Mesothelial cell of epicardium (in vitro differentiated cells): ENCODE measurements at regions not wholly inside any gene's neighbourhood (a gene's known extent, or its start where the extent isn't known, plus 50 kb on each side); places are given as distances from the start of the nearest gene placed in this dataset.

Experiments
- DNase-seq, 2 experiments: peaks; one replicate each; pipeline ENCODE4 v3.0.0; 2021; ENCODE audit warnings: low spot score in 2 of 2; ENCODE audit not compliant: unreplicated experiment in 2 of 2
- H3K27ac Mint-ChIP-seq: 2 replicates; pipeline ENCODE4 v1.8.0; 2021; ENCODE audit warnings: mixed read lengths
- H3K27me3 Mint-ChIP-seq: 2 replicates; pipeline ENCODE4 v1.8.0; 2021; ENCODE audit warnings: low read depth, mixed read lengths
- H3K36me3 Mint-ChIP-seq: 2 replicates; pipeline ENCODE4 v1.8.0; 2021; ENCODE audit warnings: mixed read lengths
- H3K4me1 Mint-ChIP-seq: 2 replicates; pipeline ENCODE4 v1.8.0; 2021; ENCODE audit warnings: mixed read lengths
- H3K4me3 Mint-ChIP-seq: 2 replicates; pipeline ENCODE4 v1.8.0; 2021; ENCODE audit warnings: mild to moderate bottlenecking, moderate library complexity, mixed read lengths
- H3K9me3 Mint-ChIP-seq: 2 replicates; pipeline ENCODE4 v1.8.0; 2021; ENCODE audit warnings: mixed read lengths
- CTCF ChIP-seq: fragments of 200-600 bp; sonication (generic); IDR thresholded peaks from one replicate; pipeline ENCODE4 v1.5.0; 2021; ENCODE audit warnings: antibody characterized with exemption; ENCODE audit not compliant: unreplicated experiment

GRCh38 chr13:69180034-69180433, 927.6 kb upstream of the ATXN8OS start:
- TF ChIP-seq CTCF: no peak
- Mint-ChIP-seq H3K9me3 (peaks cover 2% of the 10 kb centered on the region), H3K27me3 (no peaks in the 10 kb centered on the region), H3K4me3 (no peak overlapping the region), H3K4me1 (no peaks in the 10 kb centered on the region), H3K27ac (no peak overlapping the region), H3K36me3 (no peaks in the 10 kb centered on the region)
- no peak for DNase-seq

- DNase-seq: no peak
- H3K36me3 Mint-ChIP-seq: no peaks in the 10 kb centered on the region
- no peak for TF ChIP-seq CTCF
- H3K27ac Mint-ChIP-seq: no peak overlapping the region
- no peaks in the 10 kb centered on the region for H3K27me3 Mint-ChIP-seq
- no peaks in the 10 kb centered on the region for H3K9me3 Mint-ChIP-seq
- H3K4me1 Mint-ChIP-seq: no peaks in the 10 kb centered on the region
- no peak overlapping the region for H3K4me3 Mint-ChIP-seq
Measured at GRCh38 chr13:69178000-69178399, 929.6 kb upstream of the ATXN8OS start.

- H3K4me1 Mint-ChIP-seq: no peaks in the 10 kb centered on the region
- no peak for DNase-seq
- H3K9me3 Mint-ChIP-seq: no peaks in the 10 kb centered on the region
- no peak overlapping the region for H3K27ac Mint-ChIP-seq
- no peaks in the 10 kb centered on the region for H3K36me3 Mint-ChIP-seq
- no peak overlapping the region for H3K4me3 Mint-ChIP-seq
- H3K27me3 Mint-ChIP-seq: no peaks in the 10 kb centered on the region
- no peak for TF ChIP-seq CTCF
Measured at GRCh38 chr13:69168436-69168835, 939.2 kb upstream of the ATXN8OS start.

- H3K36me3 Mint-ChIP-seq: peaks cover 2% of the 10 kb centered on the region
- no peaks in the 10 kb centered on the region for H3K4me1 Mint-ChIP-seq
- no peak for TF ChIP-seq CTCF
- peaks cover 11% of the 10 kb centered on the region for H3K9me3 Mint-ChIP-seq
- H3K27me3 Mint-ChIP-seq: no peaks in the 10 kb centered on the region
- DNase-seq: no peak
- H3K4me3 Mint-ChIP-seq: no peak overlapping the region
- no peak overlapping the region for H3K27ac Mint-ChIP-seq
Measured at GRCh38 chr13:69155136-69155535, 952.5 kb upstream of the ATXN8OS start.

GRCh38 chr13:69142101-69142500, 965.5 kb upstream of the ATXN8OS start:
- H3K36me3 Mint-ChIP-seq: no peaks in the 10 kb centered on the region
- H3K27me3 Mint-ChIP-seq: no peaks in the 10 kb centered on the region
- no peaks in the 10 kb centered on the region for H3K4me1 Mint-ChIP-seq
- no peak overlapping the region for H3K4me3 Mint-ChIP-seq
- no peak for TF ChIP-seq CTCF
- DNase-seq: no peak
- no peak overlapping the region for H3K27ac Mint-ChIP-seq
- H3K9me3 Mint-ChIP-seq: no peaks in the 10 kb centered on the region

- H3K9me3 Mint-ChIP-seq: peaks cover 26% of the 10 kb centered on the region
- no peak overlapping the region for H3K27ac Mint-ChIP-seq
- H3K27me3 Mint-ChIP-seq: no peaks in the 10 kb centered on the region
- no peak for DNase-seq
- H3K4me3 Mint-ChIP-seq: no peak overlapping the region
- no peaks in the 10 kb centered on the region for H3K4me1 Mint-ChIP-seq
- no peak for TF ChIP-seq CTCF
- no peaks in the 10 kb centered on the region for H3K36me3 Mint-ChIP-seq
Measured at GRCh38 chr13:69124996-69125395, 982.6 kb upstream of the ATXN8OS start.
